TTC549 (cell line): ENCODE measurements at regions not wholly inside any gene's neighbourhood (a gene's known extent, or its start where the extent isn't known, plus 50 kb on each side); places are given as distances from the start of the nearest gene placed in this dataset.
"Not testable (repeated sequence)": the region's sequence is repeated elsewhere in the genome, so short reads cannot be mapped to it uniquely, and the experiment has no call there.

Experiments used
- FAIRE-seq: peaks from 2 replicates; lab custom pipeline; 2012; peaks lifted over from hg19 to GRCh38; lab: Jason Lieb, UNC

DNA sequence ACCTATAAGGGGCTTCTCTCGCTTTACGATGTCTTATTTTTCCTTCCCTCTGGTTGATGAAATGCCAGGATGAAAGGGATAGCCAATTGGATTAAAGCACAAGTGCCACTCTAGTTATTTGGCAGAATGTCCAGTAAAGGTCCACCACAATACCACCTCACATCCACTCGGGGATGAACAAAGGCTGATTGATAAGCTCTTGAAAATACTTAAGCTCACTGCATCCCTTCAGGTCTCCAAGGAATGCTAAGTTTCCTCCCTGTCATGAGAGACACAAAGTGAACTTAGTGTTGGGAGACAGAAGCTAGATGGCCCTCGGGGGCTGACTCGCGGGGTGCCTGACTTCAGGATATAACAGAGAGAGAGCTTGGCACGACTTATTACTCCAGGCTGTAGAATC lies 185.9 kb upstream of the ZNF644 start:
- not testable (repeated sequence) for FAIRE-seq

DNA sequence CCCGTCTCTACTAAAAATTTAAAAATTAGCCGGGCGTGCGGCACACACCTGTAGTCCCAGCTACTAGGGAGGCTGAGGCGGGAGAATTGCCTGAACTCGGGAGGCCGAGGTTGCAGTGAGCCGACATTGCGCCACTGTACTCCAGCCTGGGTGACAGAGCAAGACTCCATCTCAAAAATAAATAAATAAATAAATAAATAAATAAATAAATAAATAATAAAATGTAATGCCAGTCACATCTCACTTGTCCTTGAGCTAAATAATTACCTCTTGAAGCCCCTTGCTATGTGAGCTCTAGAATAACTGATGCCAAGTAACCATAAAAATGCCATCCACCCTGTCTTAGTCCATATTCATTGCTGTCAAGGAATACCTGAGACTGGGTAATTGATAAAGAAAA lies 182.3 kb upstream of the ZNF644 start:
- FAIRE-seq: not testable (repeated sequence)

DNA sequence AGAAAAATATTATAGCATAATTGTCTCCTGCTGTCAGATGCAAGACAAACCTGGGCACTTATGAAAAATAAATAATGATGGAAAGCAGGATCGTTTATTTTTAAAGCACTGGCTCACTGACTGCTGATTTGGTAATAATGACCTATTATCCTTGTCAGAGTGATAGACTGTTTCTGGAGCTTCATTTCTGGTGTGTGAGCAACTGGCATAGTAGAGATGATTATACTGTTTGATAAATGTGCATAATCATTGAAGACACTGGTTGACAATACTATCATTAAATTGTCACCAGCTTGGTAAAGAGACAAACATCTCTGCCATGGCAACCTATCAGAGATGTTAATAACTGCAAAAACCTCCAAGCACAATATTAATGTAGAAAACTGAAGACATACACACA lies 179.9 kb upstream of the ZNF644 start:
- FAIRE-seq: no peak

DNA sequence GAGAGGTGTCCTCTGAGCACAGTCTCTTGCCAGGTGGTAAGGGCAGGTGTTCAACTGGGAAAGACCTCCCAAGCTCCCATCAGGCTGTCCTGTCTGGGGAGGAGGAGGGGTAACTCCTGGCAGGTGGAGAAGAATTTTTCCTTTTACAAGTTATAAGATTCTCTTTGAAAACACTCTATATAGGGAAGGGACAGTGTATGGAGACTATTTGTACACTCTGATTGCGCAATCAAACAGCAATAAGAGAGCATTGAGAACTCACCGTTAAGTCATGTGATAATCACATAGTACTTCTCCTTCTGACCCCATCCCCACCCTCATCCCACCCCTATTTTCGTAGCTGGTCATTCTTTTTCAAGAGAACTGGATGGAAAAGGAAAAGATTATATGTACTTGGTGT lies 179.3 kb upstream of the ZNF644 start:
- FAIRE-seq: no peak

DNA sequence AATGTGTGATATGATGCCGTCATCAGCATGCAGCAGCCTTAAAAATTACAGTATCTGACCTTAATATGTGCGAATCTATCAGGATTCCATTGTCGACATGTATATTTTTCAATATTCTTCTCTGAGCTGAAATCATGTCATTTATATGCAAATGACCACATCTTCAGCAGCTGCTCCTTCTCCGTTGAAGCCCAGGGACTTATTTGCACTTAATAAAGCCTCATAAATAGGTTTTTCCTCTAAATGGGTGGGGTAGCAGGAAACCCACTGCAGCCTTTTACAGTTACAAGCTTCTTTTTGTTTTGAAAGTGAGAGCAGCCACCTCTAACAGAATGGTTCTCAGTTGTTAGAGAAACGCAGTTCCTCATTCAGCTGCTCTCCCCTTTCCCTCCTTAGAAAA lies 178.8 kb upstream of the ZNF644 start:
- FAIRE-seq: no peak

DNA sequence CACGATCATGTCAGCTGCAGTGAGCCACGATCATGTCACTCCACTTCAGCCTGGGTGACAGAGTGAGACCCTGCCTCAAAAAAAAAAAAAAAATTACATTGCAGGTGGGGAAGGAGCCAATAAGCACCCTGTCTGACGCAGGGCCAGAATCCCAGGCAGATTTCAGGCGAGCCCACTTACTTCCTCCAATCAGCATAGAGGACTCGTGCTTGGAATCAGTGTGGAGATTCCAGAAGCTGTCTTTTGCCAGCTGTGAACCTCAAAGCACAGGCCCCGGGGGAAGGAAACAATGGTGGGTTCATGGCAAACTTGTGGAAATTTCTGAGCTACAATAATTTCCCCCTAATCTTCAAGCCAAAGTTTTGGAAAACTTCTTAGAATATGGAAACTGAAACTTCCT lies 178.2 kb upstream of the ZNF644 start:
- no peak for FAIRE-seq

DNA sequence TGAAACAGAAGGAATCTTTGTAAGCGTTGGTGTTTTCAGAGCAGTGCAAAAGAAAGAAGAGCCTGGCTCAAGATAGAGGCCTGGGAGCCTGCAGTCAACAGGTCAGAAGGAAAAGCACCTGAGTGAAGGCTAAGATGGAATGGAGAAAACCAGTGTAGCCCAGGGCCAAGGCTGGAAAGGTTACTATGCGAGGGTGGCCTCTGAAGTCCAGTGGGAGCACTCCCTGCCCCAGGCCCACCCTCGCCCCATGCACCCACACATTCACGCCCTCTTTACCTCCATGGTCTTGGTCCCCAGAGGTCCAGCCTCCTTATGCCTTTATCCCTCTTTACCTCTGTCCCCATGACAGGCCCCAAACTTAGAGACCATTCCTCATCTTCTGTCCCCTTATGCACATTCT lies 169.2 kb upstream of the ZNF644 start:
- FAIRE-seq: no peak

DNA sequence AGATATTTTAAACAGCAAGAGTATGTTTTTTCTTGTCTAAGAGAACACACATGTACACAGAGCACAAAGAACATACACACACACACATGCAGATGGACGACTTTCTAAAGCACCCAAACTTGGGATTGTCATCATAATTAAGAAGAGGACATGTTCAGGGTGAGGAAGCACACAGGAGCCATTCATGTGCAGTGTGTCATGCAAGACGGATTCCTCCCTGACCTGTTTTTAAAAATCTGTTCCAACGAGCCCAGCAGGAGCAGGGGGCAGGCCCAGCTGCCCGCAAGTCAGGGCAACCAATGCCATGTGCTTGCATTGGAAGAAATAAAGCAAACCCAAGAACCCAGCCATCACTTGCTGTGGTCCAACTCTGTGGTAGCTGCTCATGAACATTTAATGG lies 167.3 kb upstream of the ZNF644 start:
- no peak for FAIRE-seq

DNA sequence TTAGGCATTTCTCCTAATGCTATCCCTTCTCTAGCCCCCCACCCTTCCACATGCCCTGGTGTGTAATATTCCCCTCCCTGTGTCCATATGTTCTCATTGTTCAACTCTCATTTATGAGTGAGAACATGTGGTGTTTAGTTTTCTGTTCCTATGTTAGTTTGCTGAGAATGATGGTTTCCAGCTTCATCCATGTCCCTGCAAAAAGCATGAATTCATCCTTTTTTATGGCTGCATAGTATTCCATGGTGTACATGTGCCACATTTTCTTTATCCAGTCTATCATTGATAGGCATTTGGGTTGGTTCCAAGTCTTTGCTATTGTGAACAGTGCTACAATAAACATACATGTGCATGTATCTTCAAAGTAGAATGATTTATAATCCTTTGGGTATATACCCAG lies 161.0 kb upstream of the ZNF644 start:
- FAIRE-seq: not testable (repeated sequence)

DNA sequence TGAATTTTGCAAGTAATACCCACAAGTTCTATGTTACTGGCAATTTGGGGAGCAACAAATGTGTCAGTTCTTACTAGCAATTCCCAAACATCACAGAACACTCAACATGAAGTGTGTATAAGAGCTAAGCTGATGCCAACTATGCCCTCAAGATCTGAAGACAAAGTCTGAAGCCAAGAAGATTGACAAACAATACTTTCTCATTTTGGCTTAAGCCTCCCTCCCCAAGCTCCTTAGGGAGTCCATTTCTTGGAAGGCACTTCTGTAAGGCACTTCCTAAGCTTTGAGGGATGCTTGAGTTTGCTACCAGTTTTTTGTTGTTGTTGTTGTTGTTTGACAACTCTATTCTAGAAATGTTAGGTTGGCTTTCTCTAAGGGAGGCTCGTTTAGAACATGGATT lies 154.4 kb upstream of the ZNF644 start:
- no peak for FAIRE-seq

DNA sequence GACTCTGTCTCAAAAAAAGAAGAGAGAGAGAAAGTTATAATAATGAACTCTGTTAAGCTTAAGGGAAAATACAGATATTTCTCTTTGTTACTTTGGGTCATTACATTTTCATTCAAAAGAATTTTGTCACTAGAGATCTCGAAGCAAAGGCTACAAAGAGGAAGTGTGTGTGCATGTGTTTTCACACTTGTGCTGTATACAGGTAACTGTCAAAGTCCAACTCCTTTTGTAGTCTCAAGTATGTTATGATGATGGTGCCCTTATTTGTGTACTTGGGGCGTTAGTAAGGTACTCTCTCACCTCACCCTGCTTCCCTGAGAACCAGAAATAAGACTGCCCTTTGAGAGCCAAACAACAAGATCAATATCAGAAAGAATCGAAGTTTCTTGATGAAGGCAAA lies 152.9 kb upstream of the ZNF644 start:
- no peak for FAIRE-seq

DNA sequence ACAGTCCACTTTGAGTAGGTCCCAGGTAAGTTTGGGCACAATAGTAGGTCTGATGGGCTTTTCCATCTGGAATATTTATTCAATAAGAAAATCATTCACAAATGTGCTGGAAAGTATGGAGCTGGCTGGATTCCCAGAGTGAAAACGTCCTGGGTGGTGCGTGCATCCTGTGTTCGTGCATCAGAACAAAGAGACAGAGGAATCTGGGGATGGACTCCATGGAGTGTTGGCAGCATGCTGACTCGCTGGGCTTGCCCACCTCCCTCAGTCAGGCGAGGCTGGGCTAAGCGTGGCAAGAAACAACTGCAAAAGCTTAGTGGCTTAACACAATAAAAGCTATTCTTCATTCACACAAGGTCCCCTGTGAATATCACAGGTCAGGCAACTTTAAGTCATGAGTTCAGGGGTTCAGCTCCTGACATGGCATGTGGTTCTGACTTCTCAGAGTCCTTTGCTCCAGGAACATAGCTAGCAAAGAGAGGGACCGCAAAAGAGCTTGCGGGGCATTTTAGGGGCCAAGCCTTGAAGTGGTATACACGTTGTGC lies 151.6 kb upstream of the ZNF644 start:
- no peak for FAIRE-seq

DNA sequence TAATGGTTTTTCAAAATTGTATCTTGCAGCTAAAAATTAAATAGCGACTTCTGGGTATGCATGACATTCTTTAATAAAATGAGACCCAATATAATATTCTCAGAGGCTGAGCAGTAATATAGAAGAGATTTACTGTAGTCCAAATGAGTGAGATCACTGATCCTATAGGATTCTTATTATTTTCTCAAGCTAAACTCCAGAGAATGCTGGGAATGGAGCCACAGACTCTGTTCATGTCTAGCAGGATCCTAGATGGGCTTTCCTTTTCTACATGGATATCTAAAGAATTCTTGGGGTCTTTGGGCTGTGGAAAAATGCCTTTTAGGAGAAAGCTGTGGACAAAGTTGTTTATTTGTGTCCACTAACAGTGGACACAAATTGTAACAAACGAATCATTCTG lies 150.7 kb upstream of the ZNF644 start:
- FAIRE-seq: no peak

DNA sequence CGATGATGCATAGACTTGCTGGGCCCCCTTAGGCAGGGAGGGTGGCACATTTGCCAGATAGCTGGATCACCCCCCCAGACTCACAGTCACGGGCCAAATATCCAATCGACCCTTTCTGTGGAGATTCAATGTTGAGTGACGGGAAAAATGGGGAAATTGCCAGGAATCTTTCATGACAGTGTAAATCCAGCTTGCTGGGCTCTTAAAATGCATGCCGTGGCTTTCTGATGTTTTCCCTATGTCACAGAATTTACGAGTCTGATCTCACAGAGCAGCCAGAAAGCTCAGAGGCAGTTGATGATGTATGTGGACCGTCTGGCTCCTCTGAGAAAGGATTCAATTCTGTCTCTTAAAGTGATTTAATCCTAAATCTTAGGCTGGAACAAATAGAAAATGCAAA lies 150.1 kb upstream of the ZNF644 start:
- no peak for FAIRE-seq

DNA sequence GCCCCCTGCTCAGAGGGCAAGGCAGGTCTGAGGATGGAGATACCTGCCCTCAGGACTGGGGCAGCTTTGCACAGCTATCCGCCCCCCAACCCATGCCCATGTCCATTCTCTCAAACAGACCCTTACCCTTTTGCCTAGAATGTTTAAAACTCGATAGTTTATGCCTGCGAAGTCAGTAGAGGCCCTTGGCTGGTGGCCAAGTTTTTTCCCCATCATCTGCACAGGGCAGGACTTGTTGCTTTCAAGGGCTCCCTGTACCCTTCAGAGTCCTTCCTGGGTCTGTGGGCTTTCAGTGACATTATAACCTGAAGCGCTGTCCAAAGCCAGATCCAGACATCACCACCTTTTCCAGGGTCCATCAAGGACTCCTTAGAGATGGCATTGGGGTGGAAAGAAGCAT lies 148.7 kb upstream of the ZNF644 start:
- FAIRE-seq: no peak

DNA sequence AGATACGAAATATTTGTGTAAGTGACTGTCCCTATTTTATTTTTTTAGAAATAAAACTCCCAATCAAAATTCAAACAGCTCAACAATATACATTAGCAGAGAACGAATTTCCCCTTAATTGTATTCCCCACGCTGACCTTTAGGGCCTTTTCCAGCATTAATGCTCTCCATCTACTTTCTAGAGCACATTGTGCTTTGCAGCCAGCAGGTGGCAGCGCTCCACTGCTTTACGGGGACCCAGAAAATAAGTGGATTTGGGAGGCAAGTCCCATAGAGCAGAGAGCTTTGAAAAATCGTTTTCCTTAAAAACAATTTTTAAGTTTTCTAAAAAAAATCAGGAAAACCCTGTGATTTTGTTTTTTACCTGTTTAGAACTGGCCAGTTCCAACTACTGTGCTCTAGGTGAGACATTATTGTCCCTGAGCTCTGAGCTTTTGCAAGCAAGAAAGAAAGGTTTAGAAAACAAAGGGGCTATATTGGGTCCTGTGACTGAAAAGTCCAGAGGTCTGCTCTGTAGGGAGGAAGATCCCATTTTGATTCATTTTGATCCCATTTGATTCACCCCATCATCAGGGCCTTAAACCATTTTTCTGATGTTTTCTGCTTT lies 144.4 kb upstream of the ZNF644 start:
- peak; percentile 90 for FAIRE-seq

DNA sequence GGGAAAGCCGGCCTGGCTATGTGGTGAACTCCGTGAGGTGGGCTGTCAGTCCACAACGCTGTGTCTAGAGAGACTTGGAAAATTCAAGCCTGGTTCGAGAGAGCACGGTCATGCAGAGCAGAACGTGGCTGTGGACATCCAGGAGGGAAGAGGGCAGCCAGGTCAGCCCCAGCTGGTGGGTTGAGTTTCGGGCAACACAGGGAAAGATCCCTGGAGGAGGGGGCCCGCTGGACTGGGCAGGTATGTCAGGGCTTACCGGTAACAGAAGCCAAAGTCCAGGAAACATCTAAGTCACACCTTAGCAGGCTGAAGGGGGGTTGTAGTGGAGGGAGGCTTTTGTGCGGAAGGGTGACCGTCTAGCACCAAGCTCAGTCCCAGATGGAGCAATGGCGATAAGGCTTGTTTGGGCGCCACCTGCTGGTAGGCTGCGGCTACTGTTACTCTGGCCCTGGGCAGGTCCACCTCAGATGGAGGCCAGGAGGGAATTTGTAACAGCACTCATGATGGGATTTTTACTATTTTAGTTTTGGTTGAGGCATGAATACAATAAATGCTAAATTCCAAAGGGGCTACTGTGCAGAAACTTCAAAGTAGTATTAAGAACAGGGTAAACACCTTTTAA lies 143.3 kb upstream of the ZNF644 start:
- FAIRE-seq: no peak

DNA sequence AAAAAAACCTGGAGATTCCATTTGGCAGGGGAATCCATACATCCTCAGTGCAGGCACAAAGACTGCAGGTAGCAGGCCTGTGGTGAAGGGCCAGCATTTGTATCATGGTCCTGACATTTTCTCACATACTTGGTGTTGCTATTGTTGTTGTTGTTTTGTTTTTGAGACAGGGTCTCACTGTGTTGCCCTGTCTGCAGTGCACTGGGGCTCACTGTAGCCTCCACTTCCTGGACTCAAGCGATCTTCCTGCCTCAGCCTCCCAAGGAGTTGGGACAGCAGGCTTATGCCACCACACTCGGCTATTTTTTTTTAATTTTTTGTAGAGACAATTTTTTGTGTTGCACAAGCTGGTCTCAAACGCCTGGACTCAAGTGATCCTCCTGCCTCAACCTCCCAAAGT lies 140.8 kb upstream of the ZNF644 start:
- FAIRE-seq: no peak

DNA sequence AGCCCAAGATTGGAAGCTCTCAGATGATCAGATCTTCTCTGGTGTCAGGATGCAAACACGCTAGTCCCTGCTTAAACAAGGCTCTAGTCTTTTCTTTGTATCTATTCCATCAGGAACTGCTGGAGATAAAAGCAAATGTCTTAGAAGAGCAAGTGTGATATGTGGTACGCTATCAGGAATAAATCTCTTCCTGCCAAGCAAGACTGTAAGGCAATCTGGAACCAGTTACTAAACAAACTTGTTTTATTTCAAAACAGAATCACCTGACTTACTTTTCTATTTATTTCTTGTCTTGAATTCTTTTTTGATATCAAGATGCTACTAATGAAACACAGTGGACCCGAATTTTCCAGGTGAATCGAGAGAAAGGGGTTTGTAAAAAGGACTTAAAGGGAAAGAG lies 139.9 kb upstream of the ZNF644 start:
- FAIRE-seq: no peak

DNA sequence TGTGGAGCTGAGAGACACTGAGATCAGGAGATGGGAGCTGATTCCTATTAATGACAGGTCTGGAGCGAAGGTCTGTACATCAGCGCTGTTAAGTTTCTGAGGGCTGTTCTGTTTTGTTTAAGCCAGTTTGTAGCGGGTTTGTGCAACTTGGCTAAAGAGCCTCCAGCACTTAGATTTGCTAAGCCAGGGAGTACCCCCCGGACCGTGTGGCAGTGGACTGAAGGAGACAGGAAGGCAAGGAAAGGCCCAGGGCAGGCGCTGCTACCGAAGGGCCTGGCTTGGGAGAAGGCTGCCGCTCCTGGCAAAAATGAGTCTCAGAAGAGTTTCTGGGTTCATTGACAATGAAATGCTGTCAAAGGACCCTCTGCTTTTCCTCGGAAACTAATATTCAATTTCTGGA lies 139.3 kb upstream of the ZNF644 start:
- FAIRE-seq: no peak

DNA sequence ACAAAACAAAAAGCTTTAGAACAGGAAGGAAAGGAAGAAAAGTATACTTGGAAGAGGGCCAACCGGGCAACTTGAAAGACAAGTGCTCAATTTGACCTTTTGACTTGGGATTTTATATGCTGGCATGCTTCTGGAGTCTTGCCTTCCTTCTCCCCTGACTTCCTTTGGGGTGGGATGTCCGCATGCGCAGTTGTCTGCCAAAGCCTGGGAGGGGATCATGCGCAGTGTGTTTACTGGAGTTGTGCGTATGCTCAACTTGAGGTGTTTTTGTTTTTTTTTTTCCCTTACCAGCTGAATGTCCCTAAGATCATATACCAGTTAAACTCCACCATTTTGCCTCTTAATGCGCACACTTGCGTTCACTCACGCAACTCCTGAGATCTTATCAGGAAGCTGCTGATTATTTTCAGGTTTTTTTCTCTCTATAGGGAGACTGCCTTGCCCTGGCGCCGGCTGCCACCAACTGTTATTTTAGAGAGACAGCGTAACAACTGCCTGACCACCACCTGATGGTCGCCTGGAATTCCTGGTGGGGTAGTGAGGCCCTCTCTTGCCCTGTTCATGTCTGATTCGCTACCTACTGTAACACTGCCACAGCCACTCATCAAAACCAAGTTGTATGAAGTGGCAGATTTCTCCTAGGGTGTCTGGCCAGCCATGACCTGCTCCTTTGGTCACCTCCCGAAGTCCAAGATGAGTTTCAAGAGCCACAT lies 138.7 kb upstream of the ZNF644 start:
- FAIRE-seq: no peak

DNA sequence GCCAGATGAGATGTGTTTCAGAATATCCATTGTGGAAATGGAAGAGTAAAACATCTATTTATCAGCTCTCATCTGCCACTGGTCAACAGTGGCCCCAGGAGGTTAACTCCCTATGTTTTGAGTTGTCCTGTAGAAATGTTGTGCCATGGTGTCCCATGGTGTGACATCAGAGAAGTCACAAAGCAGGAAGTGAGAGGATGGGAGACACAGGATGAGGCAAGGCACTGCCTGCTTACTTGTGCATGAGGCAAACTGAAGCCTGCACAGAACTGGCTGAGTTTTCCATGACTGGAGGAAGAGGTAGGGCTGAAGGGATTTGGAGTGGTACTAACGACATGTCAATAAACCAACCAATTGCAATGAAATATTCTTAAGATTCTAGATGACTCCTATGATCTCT lies 131.5 kb upstream of the ZNF644 start:
- FAIRE-seq: no peak

DNA sequence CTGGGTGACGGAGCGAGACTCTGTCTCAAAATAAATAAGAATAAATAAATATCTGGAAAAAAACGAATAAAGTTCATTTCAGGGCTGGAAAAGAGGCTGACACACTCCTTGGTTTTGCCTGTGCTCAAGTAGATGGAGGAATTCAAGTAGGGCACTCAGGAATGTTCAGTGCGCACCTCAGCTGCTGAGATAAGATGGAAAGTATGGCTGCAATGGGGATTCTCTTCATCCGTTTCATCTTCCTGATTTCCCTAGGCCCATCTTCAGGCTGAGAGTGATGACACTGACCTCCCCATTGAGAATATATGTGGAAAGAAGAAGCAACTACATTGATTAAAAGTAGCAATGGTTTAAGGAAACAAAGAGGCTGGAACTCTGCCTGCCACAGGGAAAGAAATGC lies 130.5 kb upstream of the ZNF644 start:
- no peak for FAIRE-seq

DNA sequence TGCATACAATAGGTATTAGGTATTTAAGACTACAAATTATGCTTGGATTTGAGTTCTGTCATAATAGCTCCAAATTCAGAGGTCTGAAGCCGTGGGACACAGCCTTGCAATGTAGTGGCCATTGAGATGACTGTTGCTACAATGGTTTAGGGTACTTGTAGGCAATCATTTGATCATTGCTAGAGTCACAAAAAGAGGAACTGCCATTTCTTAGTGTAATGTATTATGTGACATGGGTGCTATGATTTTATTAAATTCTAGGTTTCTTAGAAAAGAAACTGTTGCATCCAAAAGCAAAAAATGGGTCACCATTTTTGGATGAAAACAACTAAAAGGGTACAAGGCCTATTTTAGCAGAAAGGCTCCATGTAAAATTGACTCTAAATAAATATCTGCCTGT lies 129.9 kb upstream of the ZNF644 start:
- FAIRE-seq: no peak
